ENCODE measurements at regions not wholly inside any gene's neighbourhood (a gene's known extent, or its start where the extent isn't known, plus 50 kb on each side); places are given as distances from the start of the nearest gene placed in this dataset.

GRCh38 chr10:36097696-36098095 lies 455.6 kb upstream of the FZD8 start:
- no peak for DNase-seq (ENCODE audit: low spot score)

GRCh38 chr10:36096576-36096975 lies 454.5 kb upstream of the FZD8 start:
- DNase-seq (ENCODE audit: low spot score): no peak

- no peak for DNase-seq (ENCODE audit: low spot score)
Measured at GRCh38 chr10:36094096-36094495, 452.0 kb upstream of the FZD8 start.

GRCh38 chr10:36092116-36092515 lies 450.0 kb upstream of the FZD8 start:
- DNase-seq (ENCODE audit: low spot score): no peak

GRCh38 chr10:36091007-36091406 lies 448.9 kb upstream of the FZD8 start:
- no peak for DNase-seq (ENCODE audit: low spot score)

GRCh38 chr10:36089790-36090440 lies 447.8 kb upstream of the FZD8 start:
- DNase-seq (ENCODE audit: low spot score): no peak

- DNase-seq (ENCODE audit: low spot score): no peak
Measured at GRCh38 chr10:36087006-36088005, 445.2 kb upstream of the FZD8 start.

- DNase-seq (ENCODE audit: low spot score): no peak
Measured at GRCh38 chr10:36075196-36075595, 433.1 kb upstream of the FZD8 start.

GRCh38 chr10:36073796-36074345 lies 431.8 kb upstream of the FZD8 start:
- no peak for DNase-seq (ENCODE audit: low spot score)

- no peak for DNase-seq (ENCODE audit: low spot score)
Measured at GRCh38 chr10:36068542-36068941, 426.4 kb upstream of the FZD8 start.

GRCh38 chr10:36067748-36068147 lies 425.7 kb upstream of the FZD8 start:
- no peak for DNase-seq (ENCODE audit: low spot score)

- no peak for DNase-seq (ENCODE audit: low spot score)
Measured at GRCh38 chr10:36066850-36067249, 424.8 kb upstream of the FZD8 start.

- DNase-seq (ENCODE audit: low spot score): no peak
Measured at GRCh38 chr10:36066102-36066501, 424.0 kb upstream of the FZD8 start.

- no peak for DNase-seq (ENCODE audit: low spot score)
Measured at GRCh38 chr10:36063396-36063795, 421.3 kb upstream of the FZD8 start.

- DNase-seq (ENCODE audit: low spot score): no peak
Measured at GRCh38 chr10:36057731-36058130, 415.6 kb upstream of the FZD8 start.

GRCh38 chr10:36057180-36057579 lies 415.1 kb upstream of the FZD8 start:
- DNase-seq (ENCODE audit: low spot score): no peak

GRCh38 chr10:36053775-36054174 lies 411.7 kb upstream of the FZD8 start:
- DNase-seq (ENCODE audit: low spot score): no peak

- DNase-seq (ENCODE audit: low spot score): no peak
Measured at GRCh38 chr10:36053271-36053670, 411.2 kb upstream of the FZD8 start.

- no peak for DNase-seq (ENCODE audit: low spot score)
Measured at GRCh38 chr10:36051500-36051991, 409.4 kb upstream of the FZD8 start.

- DNase-seq (ENCODE audit: low spot score): no peak
Measured at GRCh38 chr10:36050763-36051499, 408.8 kb upstream of the FZD8 start.

GRCh38 chr10:36048780-36049179 lies 406.7 kb upstream of the FZD8 start:
- DNase-seq (ENCODE audit: low spot score): no peak

GRCh38 chr10:36048236-36048635 lies 406.1 kb upstream of the FZD8 start:
- no peak for DNase-seq (ENCODE audit: low spot score)

Measured in NAMALWA (cell line).